ENCODE measurements at regions not wholly inside any gene's neighbourhood (a gene's known extent, or its start where the extent isn't known, plus 50 kb on each side); places are given as distances from the start of the nearest gene placed in this dataset.

GRCh38 chr3:65039754-65040210, 352.0 kb upstream of the ADAMTS9 start:
- TF ChIP-seq CTCF (IDR thresholded peaks at IDR 0.05) (no peak), EP300 (IDR thresholded peaks at IDR 0.05) (no peak), POLR2AphosphoS5 (IDR thresholded peaks at IDR 0.05) (no peak), POLR2A (IDR thresholded peaks at IDR 0.05; ENCODE audit: low read depth) (no peak)
- H3K4me1 ChIP-seq, result no peaks in the 10 kb centered on the region
- H3K27ac ChIP-seq (replicated peaks in 1 of 4), result no peak overlapping the region
- no peak overlapping the region for H3K4me3 ChIP-seq
- H3K27me3 ChIP-seq, result peaks cover 0 to 2% (median 0%) of the 10 kb centered on the region in 4 donors
- DNase-seq (ENCODE audit: extremely low spot score), result no peak
- 96% methylated on average over 6 of the region's 6 CpGs for WGBS
- H3K9me3 ChIP-seq, result no peaks in the 10 kb centered on the region
- intact Hi-C loops (cut with DNase I), result no loop called here
- no peaks in the 10 kb centered on the region for H3K36me3 ChIP-seq

DNA sequence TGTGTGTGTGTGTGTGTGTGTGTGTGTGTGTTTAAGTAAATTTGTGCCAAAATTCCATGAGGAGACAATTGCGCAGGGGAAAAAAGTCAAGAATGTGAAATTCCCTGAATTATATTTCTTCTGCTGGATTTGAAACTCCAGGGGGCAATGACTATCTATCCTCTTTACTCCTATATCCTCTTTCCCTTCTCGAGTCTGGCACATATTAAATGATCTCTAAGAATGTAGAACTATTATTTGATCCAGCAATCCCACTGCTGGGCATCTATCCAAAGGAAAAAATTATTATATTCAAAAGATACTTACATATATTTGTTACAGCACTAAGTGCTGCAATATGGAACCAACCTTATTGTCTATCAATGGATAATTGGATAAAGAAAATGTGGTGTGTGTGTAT, 350.1 kb upstream of the ADAMTS9 start:
- TF ChIP-seq POLR2A (IDR thresholded peaks at IDR 0.05; ENCODE audit: low read depth) (no peak), EP300 (IDR thresholded peaks at IDR 0.05) (no peak), CTCF (IDR thresholded peaks at IDR 0.05) (no peak), POLR2AphosphoS5 (IDR thresholded peaks at IDR 0.05) (no peak)

GRCh38 chr3:65035246-65035645, 347.4 kb upstream of the ADAMTS9 start:
- Histone ChIP-seq H3K9me3 (no peaks in the 10 kb centered on the region), H3K4me1 (no peaks in the 10 kb centered on the region), H3K4me3 (no peak overlapping the region), H3K36me3 (no peaks in the 10 kb centered on the region), H3K27ac (replicated peaks in 1 of 4) (no peak overlapping the region), H3K27me3 (no peaks in the 10 kb centered on the region)
- intact Hi-C loops (cut with DNase I), result no loop called here
- DNase-seq (ENCODE audit: extremely low spot score), result no peak
- 88% methylated on average over 2 of the region's 2 CpGs for WGBS
- TF ChIP-seq CTCF (IDR thresholded peaks at IDR 0.05), result no peak
- TF ChIP-seq POLR2A (IDR thresholded peaks at IDR 0.05; ENCODE audit: low read depth), result no peak
- no peak for TF ChIP-seq EP300 (IDR thresholded peaks at IDR 0.05)
- no peak for TF ChIP-seq POLR2AphosphoS5 (IDR thresholded peaks at IDR 0.05)

More for the DNA sequence above, 350.1 kb upstream of the ADAMTS9 start:
- Histone ChIP-seq H3K9me3 (no peaks in the 10 kb centered on the region), H3K4me3 (no peak overlapping the region), H3K27me3 (no peaks in the 10 kb centered on the region), H3K4me1 (no peaks in the 10 kb centered on the region), H3K36me3 (no peaks in the 10 kb centered on the region), H3K27ac (replicated peaks in 1 of 4) (no peak overlapping the region)
- intact Hi-C loops (cut with DNase I), result no loop called here
- no peak for DNase-seq (ENCODE audit: extremely low spot score)
- WGBS, result 60% methylated on average over 2 of the region's 2 CpGs

DNA sequence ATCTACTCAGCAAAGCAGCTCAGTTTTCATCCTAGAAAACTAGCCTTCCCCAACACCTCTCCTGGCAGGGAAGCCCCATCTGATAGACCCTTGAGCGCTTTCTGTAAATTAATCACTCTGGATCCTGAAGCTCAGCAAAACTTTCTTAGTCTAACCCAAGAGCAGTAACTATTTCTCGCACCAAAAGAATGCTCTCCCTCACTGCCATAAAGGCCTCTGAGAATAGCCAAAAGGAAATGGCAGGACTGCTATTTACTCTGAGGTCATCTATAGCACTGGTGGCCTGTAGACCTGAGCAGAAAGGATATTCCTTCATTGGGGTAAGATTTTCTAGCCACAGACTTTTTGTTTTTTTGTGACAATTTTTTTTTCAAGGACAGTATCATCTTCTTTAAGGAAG, 345.8 kb upstream of the ADAMTS9 start:
- TF ChIP-seq POLR2A (IDR thresholded peaks at IDR 0.05; ENCODE audit: low read depth) (no peak), POLR2AphosphoS5 (IDR thresholded peaks at IDR 0.05) (no peak), EP300 (IDR thresholded peaks at IDR 0.05) (no peak), CTCF (IDR thresholded peaks at IDR 0.05) (no peak)
- no peaks in the 10 kb centered on the region for H3K27me3 ChIP-seq
- H3K27ac ChIP-seq (replicated peaks in 1 of 4), result no peak overlapping the region
- H3K9me3 ChIP-seq, result no peaks in the 10 kb centered on the region
- 88% methylated on average over 2 of the region's 2 CpGs for WGBS
- H3K4me1 ChIP-seq, result no peaks in the 10 kb centered on the region
- intact Hi-C loops (cut with DNase I), result no loop called here
- DNase-seq (ENCODE audit: extremely low spot score), result no peak
- no peak overlapping the region for H3K4me3 ChIP-seq
- H3K36me3 ChIP-seq, result no peaks in the 10 kb centered on the region

DNA sequence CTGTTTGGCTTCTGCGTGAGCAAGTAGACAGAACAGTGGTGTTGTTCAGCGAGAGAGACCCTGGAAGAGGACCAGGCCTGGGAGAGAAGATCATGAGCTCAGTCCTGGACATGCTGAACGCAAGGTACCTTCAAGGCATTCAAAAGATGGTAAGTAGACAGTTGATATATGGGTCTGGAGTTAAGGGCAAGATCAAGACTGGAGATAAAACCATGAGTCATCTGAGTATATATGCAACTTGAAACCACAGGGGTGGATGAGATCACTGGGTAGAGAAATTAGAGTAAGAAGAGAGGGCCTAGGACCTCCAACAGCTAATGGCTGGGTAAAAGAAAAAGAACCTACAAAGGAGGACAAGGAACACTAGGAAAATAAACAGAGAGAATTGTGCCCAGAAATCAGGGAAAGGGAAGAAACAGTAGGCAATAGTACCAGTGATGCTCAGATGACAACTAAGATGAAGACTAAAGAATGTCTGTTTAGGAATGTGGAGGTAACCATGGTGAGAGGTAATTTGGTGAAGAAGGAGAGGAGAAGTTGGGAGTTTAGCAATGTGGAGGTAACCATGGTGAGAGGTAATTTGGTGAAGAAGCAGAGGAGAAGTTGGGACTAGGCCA, 343.2 kb upstream of the ADAMTS9 start:
- no peaks in the 10 kb centered on the region for H3K27me3 ChIP-seq
- no peaks in the 10 kb centered on the region for H3K36me3 ChIP-seq
- 87% methylated on average over 3 of the region's 3 CpGs for WGBS
- no peak overlapping the region for H3K27ac ChIP-seq (replicated peaks in 1 of 4)
- TF ChIP-seq POLR2AphosphoS5 (IDR thresholded peaks at IDR 0.05) (no peak), POLR2A (IDR thresholded peaks at IDR 0.05; ENCODE audit: low read depth) (no peak), EP300 (IDR thresholded peaks at IDR 0.05) (no peak), CTCF (IDR thresholded peaks at IDR 0.05) (no peak)
- intact Hi-C loops (cut with DNase I), result no loop called here
- no peaks in the 10 kb centered on the region for H3K9me3 ChIP-seq
- no peak for DNase-seq (ENCODE audit: extremely low spot score)
- H3K4me1 ChIP-seq, result no peaks in the 10 kb centered on the region
- H3K4me3 ChIP-seq, result no peak overlapping the region
